SH-SY5Y (cell line): ENCODE measurements at regions not wholly inside any gene's neighbourhood (a gene's known extent, or its start where the extent isn't known, plus 50 kb on each side); places are given as distances from the start of the nearest gene placed in this dataset.

Experiments
- GATA2 ChIP-seq: IDR thresholded peaks from 2 replicates; pipeline ENCODE4 v1.6.1; 2011; ENCODE audit warnings: mild to moderate bottlenecking, low read depth, low read length
- GATA3 ChIP-seq: IDR thresholded peaks from 2 replicates; pipeline ENCODE4 v1.6.1; 2011; ENCODE audit warnings: low read depth, mild to moderate bottlenecking, low read length, moderate library complexity

GRCh38 chrX:124594017-124594651, 247.8 kb downstream of the SH2D1A start:
- TF ChIP-seq GATA2 = no peak
- TF ChIP-seq GATA3 = no peak
